Liver (tissue), 3 donors: ENCODE measurements at regions not wholly inside any gene's neighbourhood (a gene's known extent, or its start where the extent isn't known, plus 50 kb on each side); places are given as distances from the start of the nearest gene placed in this dataset.

Source experiments
- NR2F2 ChIP-seq: IDR thresholded peaks from 2 replicates; pipeline ENCODE4 v1.6.1; 2016; ENCODE audit warnings: antibody characterized with exemption
- TF ChIP-seq, protein P1 (sequence below): fragments of 150-350 bp; IDR thresholded peaks from 2 replicates; pipeline ENCODE4 v1.5.1; 2017; ENCODE audit warnings: improper control_type of control experiment, low read depth, low read length; ENCODE audit not compliant: missing input control
- donor health status: healthy.
- donor health status: healthy.

DNA sequence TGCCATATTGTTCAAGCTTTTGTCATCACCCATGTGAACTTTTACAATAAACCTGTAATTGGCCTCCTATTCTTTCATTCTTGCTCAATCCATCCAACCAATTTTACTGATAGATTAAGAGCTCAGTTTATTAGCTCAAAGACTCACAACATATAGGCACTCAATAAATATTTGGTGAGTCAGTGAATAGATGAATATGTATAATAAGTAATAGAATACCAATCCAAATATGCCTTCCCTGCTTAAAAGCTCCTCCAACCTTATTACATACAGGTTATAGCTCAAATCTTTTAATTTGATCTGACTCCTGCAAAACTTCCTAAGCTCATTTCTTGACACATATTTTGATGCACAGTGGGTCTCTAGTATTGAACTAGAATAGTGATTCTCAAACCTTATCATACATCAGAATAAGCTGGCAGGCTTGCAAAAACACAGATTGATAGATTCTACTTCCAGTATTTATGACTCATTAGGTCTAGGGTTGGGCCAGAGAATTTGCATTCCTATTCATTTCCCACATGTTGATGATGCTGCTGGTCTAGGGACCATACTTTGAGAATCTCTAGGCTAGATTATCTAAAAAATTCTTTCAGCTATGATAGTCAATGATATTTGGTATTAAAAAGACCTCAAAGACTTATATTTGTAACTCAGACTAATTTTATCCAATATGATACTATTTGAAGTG, 114.4 kb downstream of the PCTP start:
- no peak for TF ChIP-seq NR2F2
- TF ChIP-seq, protein P1, sequence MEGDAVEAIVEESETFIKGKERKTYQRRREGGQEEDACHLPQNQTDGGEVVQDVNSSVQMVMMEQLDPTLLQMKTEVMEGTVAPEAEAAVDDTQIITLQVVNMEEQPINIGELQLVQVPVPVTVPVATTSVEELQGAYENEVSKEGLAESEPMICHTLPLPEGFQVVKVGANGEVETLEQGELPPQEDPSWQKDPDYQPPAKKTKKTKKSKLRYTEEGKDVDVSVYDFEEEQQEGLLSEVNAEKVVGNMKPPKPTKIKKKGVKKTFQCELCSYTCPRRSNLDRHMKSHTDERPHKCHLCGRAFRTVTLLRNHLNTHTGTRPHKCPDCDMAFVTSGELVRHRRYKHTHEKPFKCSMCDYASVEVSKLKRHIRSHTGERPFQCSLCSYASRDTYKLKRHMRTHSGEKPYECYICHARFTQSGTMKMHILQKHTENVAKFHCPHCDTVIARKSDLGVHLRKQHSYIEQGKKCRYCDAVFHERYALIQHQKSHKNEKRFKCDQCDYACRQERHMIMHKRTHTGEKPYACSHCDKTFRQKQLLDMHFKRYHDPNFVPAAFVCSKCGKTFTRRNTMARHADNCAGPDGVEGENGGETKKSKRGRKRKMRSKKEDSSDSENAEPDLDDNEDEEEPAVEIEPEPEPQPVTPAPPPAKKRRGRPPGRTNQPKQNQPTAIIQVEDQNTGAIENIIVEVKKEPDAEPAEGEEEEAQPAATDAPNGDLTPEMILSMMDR = no peak
